SH-SY5Y (cell line): ENCODE measurements at regions not wholly inside any gene's neighbourhood (a gene's known extent, or its start where the extent isn't known, plus 50 kb on each side); places are given as distances from the start of the nearest gene placed in this dataset.

Source experiments
- GATA2 ChIP-seq: IDR thresholded peaks from 2 replicates; pipeline ENCODE4 v1.6.1; 2011; ENCODE audit warnings: mild to moderate bottlenecking, low read depth, low read length
- GATA3 ChIP-seq: IDR thresholded peaks from 2 replicates; pipeline ENCODE4 v1.6.1; 2011; ENCODE audit warnings: low read depth, mild to moderate bottlenecking, low read length, moderate library complexity

- TF ChIP-seq GATA2 (no peak), GATA3 (no peak)
These were observed 522.6 kb upstream of the PCDH9 start for GRCh38 chr13:67752759-67753158.
